GM12865 (cell line): ENCODE measurements at regions not wholly inside any gene's neighbourhood (a gene's known extent, or its start where the extent isn't known, plus 50 kb on each side); places are given as distances from the start of the nearest gene placed in this dataset.

Source experiments
- DNase-seq: peaks from one replicate; pipeline ENCODE4 v3.0.0; 2010; ENCODE audit warnings: low read depth
- H3K4me3 ChIP-seq: 2 replicates; pipeline ENCODE4 v1.5.1; 2011; ENCODE audit warnings: mild to moderate bottlenecking, low read depth, low read length, control low read depth
- TF ChIP-seq, protein P1 (sequence below): IDR thresholded peaks from 2 replicates; pipeline ENCODE4 v1.5.1; 2011; ENCODE audit warnings: low read length, control low read depth, low read depth, inconsistent platforms; ENCODE audit not compliant: insufficient read depth; ENCODE audit errors: missing control alignments

DNA sequence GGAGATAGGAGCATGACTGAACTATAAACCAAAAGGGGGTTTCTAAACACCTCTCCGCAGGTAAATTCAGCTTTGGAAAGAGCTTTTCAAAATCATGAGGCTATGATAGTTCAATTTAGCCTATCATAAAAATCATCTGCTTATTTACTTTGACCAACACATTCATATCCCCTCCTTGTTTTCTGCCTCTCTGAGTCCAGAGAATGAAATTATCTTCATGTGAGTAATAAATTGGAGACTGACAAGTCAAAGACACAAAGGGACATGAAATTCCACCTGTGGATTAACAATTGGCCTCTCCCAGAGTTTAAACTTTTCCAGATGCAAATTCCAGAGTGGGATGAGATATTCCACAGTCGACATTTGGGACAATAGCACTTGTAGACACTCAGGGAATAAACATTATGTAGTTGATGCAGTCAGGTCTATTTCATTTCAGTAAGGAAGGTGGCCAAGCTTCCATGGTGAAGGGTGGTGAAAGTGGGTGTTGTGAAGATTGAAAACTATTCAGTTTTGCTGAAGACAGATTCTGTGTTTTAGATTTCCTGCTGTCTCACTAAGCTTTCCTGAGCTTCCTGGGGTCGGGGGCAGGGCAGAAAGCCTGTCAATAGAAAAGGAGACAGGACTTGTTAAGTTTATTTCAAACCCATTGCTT lies 84.7 kb downstream of the CDC42EP3 start:
- TF ChIP-seq, protein P1, sequence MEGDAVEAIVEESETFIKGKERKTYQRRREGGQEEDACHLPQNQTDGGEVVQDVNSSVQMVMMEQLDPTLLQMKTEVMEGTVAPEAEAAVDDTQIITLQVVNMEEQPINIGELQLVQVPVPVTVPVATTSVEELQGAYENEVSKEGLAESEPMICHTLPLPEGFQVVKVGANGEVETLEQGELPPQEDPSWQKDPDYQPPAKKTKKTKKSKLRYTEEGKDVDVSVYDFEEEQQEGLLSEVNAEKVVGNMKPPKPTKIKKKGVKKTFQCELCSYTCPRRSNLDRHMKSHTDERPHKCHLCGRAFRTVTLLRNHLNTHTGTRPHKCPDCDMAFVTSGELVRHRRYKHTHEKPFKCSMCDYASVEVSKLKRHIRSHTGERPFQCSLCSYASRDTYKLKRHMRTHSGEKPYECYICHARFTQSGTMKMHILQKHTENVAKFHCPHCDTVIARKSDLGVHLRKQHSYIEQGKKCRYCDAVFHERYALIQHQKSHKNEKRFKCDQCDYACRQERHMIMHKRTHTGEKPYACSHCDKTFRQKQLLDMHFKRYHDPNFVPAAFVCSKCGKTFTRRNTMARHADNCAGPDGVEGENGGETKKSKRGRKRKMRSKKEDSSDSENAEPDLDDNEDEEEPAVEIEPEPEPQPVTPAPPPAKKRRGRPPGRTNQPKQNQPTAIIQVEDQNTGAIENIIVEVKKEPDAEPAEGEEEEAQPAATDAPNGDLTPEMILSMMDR: no peak
- peak; percentile 33 for DNase-seq
- no peak overlapping the region; the same call in 1 of the 2 replicates for H3K4me3 ChIP-seq

DNA sequence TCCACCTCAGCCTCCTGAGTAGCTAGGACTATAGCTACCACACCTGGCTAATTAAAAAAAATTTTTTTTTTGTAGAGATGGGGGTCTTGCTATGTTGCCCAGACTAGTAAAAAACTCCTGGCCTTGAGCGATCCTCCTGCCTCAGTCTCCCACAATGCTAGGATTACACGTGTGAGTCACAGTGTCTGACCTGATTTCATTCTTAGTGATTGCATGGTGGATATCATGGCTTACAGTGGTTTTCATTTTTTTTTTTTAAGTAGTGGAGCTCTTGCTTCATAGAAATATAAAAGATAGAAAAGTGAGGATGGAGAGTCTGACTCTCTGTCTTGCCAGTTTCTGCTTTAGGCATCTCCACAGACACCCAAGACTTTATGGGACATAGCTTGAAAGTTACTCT lies 83.6 kb downstream of the CDC42EP3 start:
- DNase-seq: no peak
- TF ChIP-seq, protein P1: no peak
- no peak overlapping the region for H3K4me3 ChIP-seq

DNA sequence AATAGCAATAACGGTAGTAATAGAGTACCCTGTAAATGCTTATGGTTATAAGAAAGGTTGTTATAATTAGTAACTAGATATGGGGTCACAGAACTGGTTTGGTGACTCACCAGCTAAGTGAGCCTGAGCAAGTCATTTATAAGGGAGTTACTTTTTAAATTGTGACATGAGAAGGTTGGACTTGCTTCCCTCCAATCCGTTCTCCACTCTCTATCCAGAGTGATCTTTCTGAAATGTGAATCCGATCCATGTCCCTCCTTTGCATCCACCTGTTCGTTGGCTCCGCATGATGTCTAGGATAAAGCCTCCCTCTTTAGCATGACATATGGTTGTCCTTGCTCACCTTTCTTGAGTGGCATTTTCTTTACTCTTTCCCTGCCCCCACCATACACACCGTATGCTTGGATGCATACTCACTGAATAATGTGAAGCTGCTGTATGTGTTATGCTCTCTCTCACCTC lies 83.1 kb downstream of the CDC42EP3 start:
- DNase-seq: no peak
- TF ChIP-seq, protein P1: no peak
- no peak overlapping the region for H3K4me3 ChIP-seq

DNA sequence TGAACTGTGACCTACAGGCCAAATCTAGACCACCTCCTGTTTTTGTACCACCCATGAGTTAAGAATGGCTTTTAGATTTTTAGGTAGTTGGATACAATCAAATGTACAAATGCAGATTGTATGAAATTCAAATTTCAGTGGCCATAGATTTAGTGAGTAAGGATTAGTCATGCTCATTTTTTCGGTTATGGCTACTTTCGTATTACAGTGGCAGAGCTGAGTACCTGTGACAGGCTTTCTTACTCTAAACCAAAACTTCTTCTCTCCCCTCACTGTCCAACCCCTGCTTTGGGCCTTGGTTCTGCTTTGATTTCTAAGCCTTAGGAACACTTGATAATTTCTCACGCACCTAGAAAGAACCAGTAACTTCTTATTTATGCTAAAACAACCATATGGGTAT lies 82.1 kb downstream of the CDC42EP3 start:
- TF ChIP-seq, protein P1: no peak
- peak; percentile 69 for DNase-seq
- H3K4me3 ChIP-seq: peak overlapping the region; percentile 10; the same call in 1 of the 2 replicates

DNA sequence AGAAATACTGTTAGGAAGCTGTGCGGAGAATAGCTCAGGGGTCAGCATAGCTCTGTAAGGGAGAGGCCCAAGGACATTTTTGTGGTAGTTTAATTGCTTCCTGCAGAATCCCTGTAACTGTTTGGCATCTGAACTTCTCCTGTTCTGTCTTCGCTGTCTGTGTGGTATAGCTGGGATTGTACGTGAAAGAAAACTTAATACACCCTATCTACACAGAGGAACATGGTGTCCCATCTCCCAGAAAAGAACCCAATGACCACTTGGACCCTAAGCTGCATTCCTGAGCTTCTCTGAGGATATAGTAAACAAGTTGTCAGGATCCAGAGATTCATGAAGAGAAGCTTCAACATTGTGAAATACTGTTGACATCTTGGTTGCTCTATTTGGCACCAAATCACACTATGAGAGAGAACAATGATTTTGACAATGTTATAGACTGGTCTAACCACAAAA lies 81.3 kb downstream of the CDC42EP3 start:
- TF ChIP-seq, protein P1: no peak
- H3K4me3 ChIP-seq: no peak overlapping the region
- DNase-seq: no peak
